Endothelial cell of umbilical vein (primary cell): ENCODE measurements at regions not wholly inside any gene's neighbourhood (a gene's known extent, or its start where the extent isn't known, plus 50 kb on each side); places are given as distances from the start of the nearest gene placed in this dataset.

Experiments used
- BruUV-seq: library from RNA; stranded (reverse); fragments of 400-500 nt; replicated peaks from 2 replicates; lab custom pipeline; 2021; lab: Mats Ljungman, UMichigan
- CTCF ChIA-PET: fragments of 300-600, 350-600 bp; sonication (Branson Sonifier 250); formaldehyde crosslinking; loops from one replicate; lab custom pipeline; 2021; ENCODE audit warnings: antibody characterized with exemption, inconsistent platforms; lab: Charles Lee
- POLR2A ChIA-PET: fragments of 300-600, 350-600 bp; sonication (Branson Sonifier 250); formaldehyde crosslinking; loops from one replicate; lab custom pipeline; 2021; ENCODE audit warnings: antibody characterized with exemption, inconsistent platforms; lab: Charles Lee
- DNase-seq: peaks from one replicate; pipeline ENCODE4 v3.0.0-alpha.2; 2011; ENCODE audit warnings: low read depth, low spot score
- FAIRE-seq: peaks from 2 replicates; lab custom pipeline; 2011; peaks lifted over from hg19 to GRCh38; lab: Jason Lieb, UNC
- H2AFZ ChIP-seq: 2 replicates; pipeline ENCODE4 v1.6.0; 2012; ENCODE audit warnings: low read depth, low read length, control low read depth, inconsistent platforms
- H3K27ac ChIP-seq: 2 replicates; pipeline ENCODE4 v1.5.1; 2011; ENCODE audit warnings: low read depth, mild to moderate bottlenecking, control low read depth, low read length, moderate library complexity; ENCODE audit not compliant: insufficient read depth
- H3K27me3 ChIP-seq, 2 experiments: 2 replicates each; pipeline versions ENCODE4 v1.6.0 to v1.6.1; 2011; ENCODE audit warnings: low read length in 2 of 2, mixed read lengths in 1 of 2; ENCODE audit not compliant: control insufficient read depth in 2 of 2, insufficient read depth in 2 of 2
- H3K36me3 ChIP-seq, 2 experiments: 2 replicates in 1 of 2; 3 replicates in 1 of 2; pipeline ENCODE4 v1.5.1; 2011; ENCODE audit warnings: low read length in 2 of 2, mild to moderate bottlenecking in 1 of 2, moderate library complexity in 1 of 2; ENCODE audit not compliant: control insufficient read depth in 2 of 2, insufficient read depth in 2 of 2; ENCODE audit errors: extremely low read depth in 1 of 2
- H3K4me1 ChIP-seq: 3 replicates; pipeline ENCODE4 v1.5.1; 2011; ENCODE audit warnings: mild to moderate bottlenecking, low read length; ENCODE audit not compliant: control insufficient read depth, insufficient read depth; ENCODE audit errors: extremely low read depth
- H3K4me2 ChIP-seq: 2 replicates; pipeline ENCODE4 v1.6.1; 2011; ENCODE audit warnings: low read length, control low read depth, mixed read lengths; ENCODE audit not compliant: insufficient read depth
- H3K4me3 ChIP-seq, 3 experiments: fragments of 200-600 bp in 1 of 3; sonication (generic), shearing (Covaris generic) in 1 of 3; replicated peaks in 1 of 3; 2 replicates each; pipeline ENCODE4 v1.5.1; 2011 to 2016; ENCODE audit warnings: control low read depth in 3 of 3, low read length in 3 of 3, mild to moderate bottlenecking in 2 of 3, inconsistent platforms in 1 of 3, low read depth in 1 of 3, moderate library complexity in 1 of 3; ENCODE audit not compliant: insufficient read depth in 1 of 3
- H3K79me2 ChIP-seq: 2 replicates; pipeline ENCODE4 v1.6.0; 2012; ENCODE audit warnings: low read length, inconsistent platforms; ENCODE audit not compliant: control insufficient read depth, insufficient read depth
- H3K9ac ChIP-seq: replicated peaks from 2 replicates; pipeline ENCODE3; 2011; ENCODE audit warnings: low read length, control low read depth; ENCODE audit not compliant: insufficient read depth; ENCODE audit errors: extremely low read depth
- H3K9me1 ChIP-seq: replicated peaks from 3 replicates; pipeline ENCODE4 v1.6.0; 2011; ENCODE audit warnings: mild to moderate bottlenecking, low read length; ENCODE audit not compliant: control insufficient read depth, insufficient read depth; ENCODE audit errors: extremely low read depth
- H3K9me3 ChIP-seq: replicated peaks from 2 replicates; pipeline ENCODE4 v1.5.1; 2012; ENCODE audit warnings: low read length, inconsistent platforms; ENCODE audit not compliant: control insufficient read depth, insufficient read depth
- H4K20me1 ChIP-seq: replicated peaks from 2 replicates; pipeline ENCODE3; 2011; ENCODE audit warnings: mild to moderate bottlenecking, low read length; ENCODE audit not compliant: control insufficient read depth, insufficient read depth; ENCODE audit errors: extremely low read depth
- CTCF ChIP-seq, 2 donors: IDR thresholded peaks; 1 replicate in 1 of 2; 2 replicates in 1 of 2; pipeline ENCODE4 v1.5.1; 2011; ENCODE audit warnings: low read length in 2 of 2, mild to moderate bottlenecking in 2 of 2, moderate library complexity in 2 of 2, control low read depth in 1 of 2, inconsistent platforms in 1 of 2, low read depth in 1 of 2; ENCODE audit not compliant: insufficient read depth in 1 of 2; ENCODE audit errors: extremely low read depth in 1 of 2
- POLR2AphosphoS5 ChIP-seq: IDR thresholded peaks from 2 replicates; pipeline ENCODE4 v1.6.1; 2012; ENCODE audit warnings: low read depth, mild to moderate bottlenecking, control low read depth, low read length, moderate library complexity; ENCODE audit not compliant: insufficient read depth
- dilution Hi-C: fragments of 300-500 bp; cut with MboI; formaldehyde crosslinking; loops from one replicate; pipeline ENCODE4 v1.15.0; 2019; ENCODE audit warnings: low sequenced_read_pairs; ENCODE audit not compliant: extremely low pct_ligation_motif_present
- intact Hi-C: fragments of 100-400 bp; cut with micrococcal nuclease; formaldehyde crosslinking; loops from one replicate; pipeline ENCODE4 v1.10.0; 2022

GRCh38 chr15:94670438-94671034 lies 439.2 kb downstream of the MCTP2 start:
- Histone ChIP-seq H3K9me3 (no peaks in the 10 kb centered on the region), H3K9ac (peak overlapping the region; percentile 31), H3K4me1 (peaks cover 33% of the 10 kb centered on the region), H3K27me3 (no peaks in the 10 kb centered on the region), H3K27ac (peak overlapping the region; percentile 72), H2AFZ (no peak overlapping the region), H3K4me2 (peak overlapping the region; percentile 19), H4K20me1 (no peaks in the 10 kb centered on the region), H3K4me3 (no peak overlapping the region), H3K9me1 (no peaks in the 10 kb centered on the region), H3K36me3 (no peaks in the 10 kb centered on the region), H3K79me2 (no peaks in the 10 kb centered on the region)
- intact Hi-C loops = loop anchor here (1.0 to 10.0 kb wide), 21 partner anchors 31 to 1914 kb away; no protein-coding TSS in a partner anchor
- CTCF ChIA-PET = interaction anchor here (0.6 to 9.7 kb wide), 50 partner anchors 9 to 1915 kb away, joined by 3 to 198 read pairs (median 4); no protein-coding TSS in a partner anchor
- dilution Hi-C loops = loop anchor here (25.0 kb wide), 1 partner anchor 258 kb away; no protein-coding TSS in a partner anchor
- TF ChIP-seq POLR2AphosphoS5 (no peak), CTCF (IDR thresholded peaks at IDR 0.05; ENCODE audit: extremely low read depth in 1 of 2, insufficient read depth in 1 of 2, low read depth in 1 of 2, low read length in 2 of 2) (peak; percentile 38 to 45)
- FAIRE-seq (peak; percentile 75), DNase-seq (peak; percentile 84)
- BruUV-seq = no TSS peak
- POLR2A ChIA-PET = interaction anchor here (0.9 to 1.7 kb wide), 3 partner anchors 354 to 1669 kb away, joined by 3 to 4 read pairs (median 4); partner anchors contain the start of gene NR2F2
